ENCODE measurements at regions not wholly inside any gene's neighbourhood (a gene's known extent, or its start where the extent isn't known, plus 50 kb on each side); places are given as distances from the start of the nearest gene placed in this dataset.
A peak's percentile ranks its signal among the peaks of the same experiment; 100 is the strongest.

- TF ChIP-seq CTCF (conservative IDR thresholded peaks at IDR 0.05; ENCODE audit: low read depth, low read length) = no peak
- no peak overlapping the region for H3K4me3 ChIP-seq (ENCODE audit: low read depth, low read length)
- no peak for DNase-seq (ENCODE audit: low read depth)
Observed at GRCh38 chrX:39866229-39866628, 231.5 kb downstream of the BCOR start.

- peak; percentile 53 for DNase-seq (ENCODE audit: low read depth)
- no peak for TF ChIP-seq CTCF (conservative IDR thresholded peaks at IDR 0.05; ENCODE audit: low read depth, low read length)
- no peak overlapping the region for H3K4me3 ChIP-seq (ENCODE audit: low read depth, low read length)
Observed at GRCh38 chrX:39869846-39870601, 227.7 kb downstream of the BCOR start.

GRCh38 chrX:39871648-39872047 is 226.1 kb downstream of the BCOR start:
- no peak for DNase-seq (ENCODE audit: low read depth)
- TF ChIP-seq CTCF (conservative IDR thresholded peaks at IDR 0.05; ENCODE audit: low read depth, low read length) = no peak
- H3K4me3 ChIP-seq (ENCODE audit: low read depth, low read length) = no peak overlapping the region

GRCh38 chrX:39873117-39873516 is 224.6 kb downstream of the BCOR start:
- TF ChIP-seq CTCF (conservative IDR thresholded peaks at IDR 0.05; ENCODE audit: low read depth, low read length) = no peak
- no peak overlapping the region for H3K4me3 ChIP-seq (ENCODE audit: low read depth, low read length)
- no peak for DNase-seq (ENCODE audit: low read depth)

- H3K4me3 ChIP-seq (ENCODE audit: low read depth, low read length) = no peak overlapping the region
- no peak for DNase-seq (ENCODE audit: low read depth)
- TF ChIP-seq CTCF (conservative IDR thresholded peaks at IDR 0.05; ENCODE audit: low read depth, low read length) = no peak
Observed at GRCh38 chrX:39874202-39874816, 223.4 kb downstream of the BCOR start.

GRCh38 chrX:39875834-39876628 is 221.7 kb downstream of the BCOR start:
- no peak overlapping the region for H3K4me3 ChIP-seq (ENCODE audit: low read depth, low read length)
- no peak for DNase-seq (ENCODE audit: low read depth)
- no peak for TF ChIP-seq CTCF (conservative IDR thresholded peaks at IDR 0.05; ENCODE audit: low read depth, low read length)

Data from choroid plexus epithelial cell (primary cell).